ENCODE measurements at regions not wholly inside any gene's neighbourhood (a gene's known extent, or its start where the extent isn't known, plus 50 kb on each side); places are given as distances from the start of the nearest gene placed in this dataset.
A peak's percentile ranks its signal among the peaks of the same experiment; 100 is the strongest.

GRCh38 chr3:159913712-159914414, 74.8 kb upstream of the IL12A start:
- WGBS (ENCODE audit: insufficient coverage, low coverage, missing lambda C conversion rate), result 7% methylated on average over 1 of the region's 1 CpG
- no peak overlapping the region for H2AFZ ChIP-seq (ENCODE audit: low read depth, low read length)
- no peak for FAIRE-seq

DNA sequence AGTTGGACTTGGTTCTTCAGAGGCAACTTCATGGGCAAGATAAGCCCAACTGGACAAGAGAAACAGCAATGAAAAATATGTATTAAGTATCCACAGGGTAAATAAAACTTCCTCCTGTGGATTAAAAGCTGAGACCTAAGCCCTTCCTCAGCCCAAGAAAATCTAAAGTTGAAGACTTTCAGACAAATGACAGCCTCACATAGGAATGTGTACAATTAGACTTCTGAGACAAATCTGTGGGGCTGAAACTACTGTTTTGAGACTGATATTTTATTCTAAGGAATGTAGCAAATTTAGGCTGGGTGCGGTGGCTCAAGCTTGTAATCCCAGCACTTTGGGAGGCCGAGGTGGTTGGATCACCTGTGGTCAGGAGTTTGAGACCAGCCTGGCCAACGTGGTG, 74.2 kb upstream of the IL12A start:
- Histone ChIP-seq H3K4me2 (ENCODE audit: insufficient read depth, low read length) (no peak overlapping the region), H3K27ac (ENCODE audit: extremely low read depth, low read depth, low read length) (no peak overlapping the region), H3K27me3 (ENCODE audit: control insufficient read depth in 2 of 2, insufficient read depth in 2 of 2, low read length in 2 of 2) (no peaks in the 10 kb centered on the region), H3K9me1 (ENCODE audit: control insufficient read depth, insufficient read depth, low read length) (no peaks in the 10 kb centered on the region), H3K9me3 (replicated peaks; ENCODE audit: control insufficient read depth, insufficient read depth, low read depth, low read length) (no peaks in the 10 kb centered on the region), H3K36me3 (ENCODE audit: control insufficient read depth, insufficient read depth, low read length) (no peaks in the 10 kb centered on the region), H2AFZ (ENCODE audit: low read depth, low read length) (no peak overlapping the region), H3K9ac (ENCODE audit: insufficient read depth in 1 of 2, low read depth in 2 of 2, low read length in 2 of 2) (no peak overlapping the region), H4K20me1 (replicated peaks; ENCODE audit: control insufficient read depth, insufficient read depth, low read length) (no peaks in the 10 kb centered on the region), H3K79me2 (ENCODE audit: control insufficient read depth, insufficient read depth, low read length) (no peaks in the 10 kb centered on the region), H3K4me1 (replicated peaks in 1 of 2; ENCODE audit: control insufficient read depth in 2 of 2, insufficient read depth in 2 of 2, low read length in 2 of 2) (no peaks in the 10 kb centered on the region), H3K4me3 (no peak overlapping the region)
- ATAC-seq (no peak), DNase-seq (ENCODE audit: extremely low read depth in 1 of 4, low spot score in 3 of 4) (no peak), FAIRE-seq (no peak)
- in situ Hi-C loops (cut with MboI), result no loop called here
- POLR2A ChIA-PET, result no interaction called here
- CTCF ChIA-PET (ENCODE audit: low intra/inter-chr PET ratio), result no interaction called here
- 0% methylated on average over 3 of the region's 3 CpGs for WGBS (ENCODE audit: insufficient coverage, low coverage, missing lambda C conversion rate)
- BruUV-seq (replicated peaks), result no TSS peak
- intact Hi-C loops (cut with micrococcal nuclease), result no loop called here
- TF ChIP-seq ZMIZ1 (IDR thresholded peaks at IDR 0.05; ENCODE audit: low read depth in 2 of 2, low read length in 2 of 2), result no peak
- no peak for TF ChIP-seq SNIP1 (IDR thresholded peaks at IDR 0.05; ENCODE audit: low read depth)
- no peak for TF ChIP-seq ZNF551 (CRISPR knock-in tag; IDR thresholded peaks at IDR 0.05)
- no peak for TF ChIP-seq FOXJ3 (CRISPR knock-in tag; IDR thresholded peaks at IDR 0.05)
- TF ChIP-seq GABPB2 (CRISPR knock-in tag; conservative IDR thresholded peaks at IDR 0.05), result no peak
- no peak for TF ChIP-seq KLF1 (tag; IDR thresholded peaks at IDR 0.05)
- TF ChIP-seq CEBPG (CRISPR knock-in tag; IDR thresholded peaks at IDR 0.05), result no peak
- no peak for TF ChIP-seq CEBPG (tag; conservative IDR thresholded peaks at IDR 0.05 in 1 of 2, IDR thresholded peaks at IDR 0.05 in 1 of 2)
- TF ChIP-seq RBM17 (IDR thresholded peaks at IDR 0.05; ENCODE audit: borderline replicate concordance, low read depth, low read length), result no peak
- TF ChIP-seq RB1 (IDR thresholded peaks at IDR 0.05; ENCODE audit: low read depth), result no peak
- TF ChIP-seq HEY1 (CRISPR knock-in tag; IDR thresholded peaks at IDR 0.05; ENCODE audit: borderline replicate concordance), result no peak

More at GRCh38 chr3:159913712-159914414, 74.8 kb upstream of the IL12A start:
- intact Hi-C loops (cut with micrococcal nuclease), result no loop called here
- Histone ChIP-seq H3K4me3 (no peak overlapping the region), H3K27ac (ENCODE audit: extremely low read depth, low read depth, low read length) (no peak overlapping the region), H3K9me3 (replicated peaks; ENCODE audit: control insufficient read depth, insufficient read depth, low read depth, low read length) (no peaks in the 10 kb centered on the region), H3K79me2 (ENCODE audit: control insufficient read depth, insufficient read depth, low read length) (no peaks in the 10 kb centered on the region), H3K36me3 (ENCODE audit: control insufficient read depth, insufficient read depth, low read length) (no peaks in the 10 kb centered on the region), H3K4me2 (ENCODE audit: insufficient read depth, low read length) (no peak overlapping the region), H3K4me1 (replicated peaks in 1 of 2; ENCODE audit: control insufficient read depth in 2 of 2, insufficient read depth in 2 of 2, low read length in 2 of 2) (no peaks in the 10 kb centered on the region), H3K9ac (ENCODE audit: insufficient read depth in 1 of 2, low read depth in 2 of 2, low read length in 2 of 2) (no peak overlapping the region), H4K20me1 (replicated peaks; ENCODE audit: control insufficient read depth, insufficient read depth, low read length) (no peaks in the 10 kb centered on the region), H3K27me3 (ENCODE audit: control insufficient read depth in 2 of 2, insufficient read depth in 2 of 2, low read length in 2 of 2) (no peaks in the 10 kb centered on the region), H3K9me1 (ENCODE audit: control insufficient read depth, insufficient read depth, low read length) (no peaks in the 10 kb centered on the region)
- no peak for DNase-seq (ENCODE audit: extremely low read depth in 1 of 4, low spot score in 3 of 4)
- ChIA-PET CTCF (ENCODE audit: low intra/inter-chr PET ratio) (no interaction called here), POLR2A (interaction anchor here (0.6 kb wide), 1 partner anchor 8 kb away, joined by 4 read pairs; no protein-coding TSS in a partner anchor)
- in situ Hi-C loops (cut with MboI), result no loop called here
- TF ChIP-seq C11orf30 (IDR thresholded peaks at IDR 0.05; ENCODE audit: low read depth) (peak; percentile 8; the same call in 1 of the 2 replicates), ZNF165 (CRISPR knock-in tag; IDR thresholded peaks at IDR 0.05; ENCODE audit: borderline replicate concordance) (no peak), ZNF316 (IDR thresholded peaks at IDR 0.05) (0 out of 2 replicates have a peak, but pooled peaks have one; percentile 22), NONO (IDR thresholded peaks at IDR 0.05; ENCODE audit: low read depth in 2 of 2, low read length in 1 of 2) (no peak)
- ATAC-seq, result no peak
- BruUV-seq (replicated peaks), result no TSS peak
